Type B pancreatic cell (in vitro differentiated cells): ENCODE measurements at regions not wholly inside any gene's neighbourhood (a gene's known extent, or its start where the extent isn't known, plus 50 kb on each side); places are given as distances from the start of the nearest gene placed in this dataset.

Source experiments
- DNase-seq: peaks from one replicate; pipeline ENCODE4 v3.0.0; 2021; ENCODE audit warnings: mixed read lengths; ENCODE audit not compliant: unreplicated experiment; ENCODE audit errors: extremely low spot score
- H3K27ac Mint-ChIP-seq: 2 replicates; pipeline ENCODE4 v1.8.0; 2021; ENCODE audit warnings: mild to moderate bottlenecking, mixed read lengths
- H3K27me3 Mint-ChIP-seq: 2 replicates; pipeline ENCODE4 v1.8.0; 2021; ENCODE audit warnings: mixed read lengths
- H3K36me3 Mint-ChIP-seq: 2 replicates; pipeline ENCODE4 v1.8.0; 2021; ENCODE audit warnings: mixed read lengths
- H3K4me1 Mint-ChIP-seq: one replicate; pipeline ENCODE4 v1.8.0; 2021; ENCODE audit warnings: mixed read lengths; ENCODE audit not compliant: unreplicated experiment
- H3K4me3 Mint-ChIP-seq: 2 replicates; pipeline ENCODE4 v1.8.0; 2021; ENCODE audit warnings: mild to moderate bottlenecking, mixed read lengths
- H3K9me3 Mint-ChIP-seq: 2 replicates; pipeline ENCODE4 v1.8.0; 2021; ENCODE audit warnings: mixed read lengths
- TF ChIP-seq, protein P1 (sequence below): fragments of 200-600 bp; sonication (generic); conservative IDR thresholded peaks from 2 replicates; pipeline ENCODE4 v1.5.0; 2021; ENCODE audit warnings: antibody characterized with exemption, mild to moderate bottlenecking

DNA sequence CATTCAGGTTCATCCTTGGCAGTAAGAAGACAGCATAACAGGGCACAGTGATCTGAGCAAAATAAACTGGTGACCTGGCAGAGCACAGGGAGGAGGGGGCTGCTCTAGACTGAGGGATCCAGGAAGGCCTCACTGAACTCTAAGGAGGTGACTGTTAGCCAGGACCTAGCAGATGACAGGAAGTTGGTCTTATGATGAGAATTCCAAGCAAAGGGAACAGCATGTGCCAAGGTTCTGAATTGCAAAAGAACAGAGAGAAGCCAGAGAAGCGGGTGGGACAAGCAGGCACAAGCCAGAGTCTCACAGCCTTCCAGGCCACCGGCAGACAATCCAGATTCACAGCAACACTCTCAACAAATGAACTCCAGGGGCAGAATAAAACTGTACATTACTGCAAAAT, 152.7 kb upstream of the PTPRM start:
- Mint-ChIP-seq H3K9me3 (peaks cover 10% of the 10 kb centered on the region), H3K4me1 (no peaks in the 10 kb centered on the region), H3K27me3 (no peaks in the 10 kb centered on the region), H3K4me3 (no peak overlapping the region), H3K27ac (no peak overlapping the region), H3K36me3 (no peaks in the 10 kb centered on the region)
- no peak for DNase-seq
- TF ChIP-seq, protein P1, sequence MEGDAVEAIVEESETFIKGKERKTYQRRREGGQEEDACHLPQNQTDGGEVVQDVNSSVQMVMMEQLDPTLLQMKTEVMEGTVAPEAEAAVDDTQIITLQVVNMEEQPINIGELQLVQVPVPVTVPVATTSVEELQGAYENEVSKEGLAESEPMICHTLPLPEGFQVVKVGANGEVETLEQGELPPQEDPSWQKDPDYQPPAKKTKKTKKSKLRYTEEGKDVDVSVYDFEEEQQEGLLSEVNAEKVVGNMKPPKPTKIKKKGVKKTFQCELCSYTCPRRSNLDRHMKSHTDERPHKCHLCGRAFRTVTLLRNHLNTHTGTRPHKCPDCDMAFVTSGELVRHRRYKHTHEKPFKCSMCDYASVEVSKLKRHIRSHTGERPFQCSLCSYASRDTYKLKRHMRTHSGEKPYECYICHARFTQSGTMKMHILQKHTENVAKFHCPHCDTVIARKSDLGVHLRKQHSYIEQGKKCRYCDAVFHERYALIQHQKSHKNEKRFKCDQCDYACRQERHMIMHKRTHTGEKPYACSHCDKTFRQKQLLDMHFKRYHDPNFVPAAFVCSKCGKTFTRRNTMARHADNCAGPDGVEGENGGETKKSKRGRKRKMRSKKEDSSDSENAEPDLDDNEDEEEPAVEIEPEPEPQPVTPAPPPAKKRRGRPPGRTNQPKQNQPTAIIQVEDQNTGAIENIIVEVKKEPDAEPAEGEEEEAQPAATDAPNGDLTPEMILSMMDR = no peak

DNA sequence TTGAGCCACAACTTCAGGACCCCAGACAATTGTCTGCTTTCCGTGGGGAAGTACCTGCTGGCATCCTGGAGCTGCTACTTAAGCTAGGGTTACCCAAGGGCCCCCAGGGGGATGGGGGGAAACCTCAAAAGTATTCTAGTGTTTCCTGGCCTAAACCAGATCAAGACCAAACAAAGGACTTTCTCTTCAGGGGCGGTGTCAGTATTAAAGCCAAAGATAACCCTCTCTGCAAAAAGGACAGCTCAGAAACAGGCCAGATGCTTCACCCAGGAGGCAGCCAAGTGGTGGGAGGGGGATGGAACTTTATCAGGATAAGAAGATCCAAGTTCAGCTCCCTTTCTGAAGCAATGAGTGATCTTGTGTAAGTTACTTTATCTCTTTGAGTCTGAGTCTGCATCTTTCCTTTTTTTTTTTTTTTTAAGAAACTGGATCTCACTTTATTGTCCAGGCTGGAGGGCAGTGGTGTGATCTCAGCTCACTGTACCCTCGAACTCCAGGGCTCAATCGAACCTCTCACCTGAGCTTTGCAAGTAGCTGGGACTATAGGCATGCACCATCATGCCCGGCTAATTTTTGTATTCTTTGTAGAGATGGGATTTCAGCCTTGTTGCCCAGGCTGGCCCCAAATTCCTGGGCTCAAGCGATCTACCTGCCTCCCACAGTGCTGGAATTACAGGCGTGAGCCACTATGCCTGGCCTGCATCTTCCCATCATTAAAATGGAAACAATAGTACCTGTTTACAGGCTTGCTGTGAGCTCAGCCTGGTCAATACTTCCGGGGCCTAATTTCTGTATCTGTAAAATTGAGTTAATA, 151.8 kb upstream of the PTPRM start:
- H3K4me1 Mint-ChIP-seq = no peaks in the 10 kb centered on the region

DNA sequence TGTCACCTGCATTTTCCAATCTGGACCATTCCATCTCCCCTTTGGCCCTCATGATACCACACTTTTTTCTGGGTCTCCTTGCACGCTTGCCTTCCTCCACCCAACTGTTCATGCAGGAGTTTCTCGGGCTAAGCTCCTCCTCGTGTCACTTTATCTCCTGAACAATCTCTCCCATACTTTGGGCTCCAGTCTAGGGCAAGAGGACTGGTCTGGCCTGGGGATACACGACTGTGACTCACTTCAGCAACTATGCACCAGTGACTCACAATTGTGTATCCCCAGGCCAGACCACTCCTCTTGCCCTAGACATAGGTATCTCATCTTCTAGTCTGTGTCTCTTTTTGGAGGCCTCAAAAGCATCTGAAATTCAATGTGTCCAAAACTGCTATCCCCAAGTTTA, 149.4 kb upstream of the PTPRM start:
- H3K9me3 Mint-ChIP-seq = peaks cover 10% of the 10 kb centered on the region
- no peaks in the 10 kb centered on the region for H3K4me1 Mint-ChIP-seq

More for the DNA sequence above, 151.8 kb upstream of the PTPRM start:
- Mint-ChIP-seq H3K27ac (no peak overlapping the region), H3K27me3 (no peaks in the 10 kb centered on the region), H3K36me3 (no peaks in the 10 kb centered on the region), H3K4me3 (no peak overlapping the region), H3K9me3 (peaks cover 10% of the 10 kb centered on the region)
- TF ChIP-seq, protein P1 = no peak
- DNase-seq = no peak

DNA sequence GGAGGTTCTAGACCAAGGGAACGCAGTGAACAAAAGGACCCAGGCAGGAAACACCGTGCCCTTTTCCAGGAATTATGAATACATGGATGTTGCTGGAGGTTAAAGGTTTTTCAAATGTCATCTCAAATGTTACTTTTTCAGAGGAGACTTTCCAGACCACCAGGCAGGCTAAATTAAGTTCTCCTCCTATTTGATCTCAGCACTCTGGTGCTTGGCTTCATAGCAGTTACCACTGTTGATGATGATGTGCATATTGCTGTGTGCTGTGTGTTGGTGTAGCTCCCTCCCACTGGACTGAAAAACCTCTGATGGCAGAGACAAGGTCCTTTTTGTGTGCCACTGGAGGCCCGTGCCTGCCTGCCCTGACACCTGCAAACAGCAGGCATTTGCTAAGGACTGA, 137.3 kb upstream of the PTPRM start:
- Mint-ChIP-seq H3K27me3 (no peaks in the 10 kb centered on the region), H3K9me3 (no peaks in the 10 kb centered on the region), H3K4me1 (no peaks in the 10 kb centered on the region), H3K27ac (no peak overlapping the region), H3K4me3 (no peak overlapping the region), H3K36me3 (no peaks in the 10 kb centered on the region)
- no peak for DNase-seq
- TF ChIP-seq, protein P1 = no peak

More for the DNA sequence above, 149.4 kb upstream of the PTPRM start:
- no peaks in the 10 kb centered on the region for H3K36me3 Mint-ChIP-seq
- TF ChIP-seq, protein P1 = no peak
- H3K4me3 Mint-ChIP-seq = no peak overlapping the region
- no peaks in the 10 kb centered on the region for H3K27me3 Mint-ChIP-seq
- DNase-seq = no peak
- no peak overlapping the region for H3K27ac Mint-ChIP-seq

DNA sequence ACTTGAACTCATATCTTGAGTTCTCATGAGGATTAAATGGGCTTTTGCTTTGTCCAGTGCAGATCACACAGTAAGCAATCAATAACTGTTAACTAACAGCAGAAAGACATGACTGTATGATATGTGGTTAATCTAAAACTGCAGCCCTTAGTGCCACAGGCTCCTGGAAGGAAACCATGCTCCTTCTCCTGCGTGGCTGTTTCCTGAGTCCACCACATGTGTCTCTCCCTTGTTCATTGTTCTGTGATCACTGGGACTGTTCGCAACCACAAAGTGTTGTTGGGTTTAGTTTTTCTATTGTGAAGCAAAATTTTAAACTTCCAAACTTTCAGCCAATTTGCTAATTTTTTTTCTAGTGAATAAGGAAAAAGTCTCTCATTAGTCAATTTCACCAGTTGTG, 130.9 kb upstream of the PTPRM start:
- Mint-ChIP-seq H3K36me3 (no peaks in the 10 kb centered on the region), H3K4me3 (no peak overlapping the region), H3K27me3 (no peaks in the 10 kb centered on the region), H3K9me3 (no peaks in the 10 kb centered on the region), H3K27ac (no peak overlapping the region), H3K4me1 (peaks cover 18% of the 10 kb centered on the region)
- DNase-seq = no peak
- TF ChIP-seq, protein P1 = no peak
